Astrocyte (in vitro differentiated cells and primary cell): ENCODE measurements at regions not wholly inside any gene's neighbourhood (a gene's known extent, or its start where the extent isn't known, plus 50 kb on each side); places are given as distances from the start of the nearest gene placed in this dataset.

Source experiments
- DNase-seq: peaks from one replicate; pipeline ENCODE4 v3.0.0-alpha.2; 2010; ENCODE audit warnings: low read depth
- FAIRE-seq: peaks from 2 replicates; lab custom pipeline; 2011; peaks lifted over from hg19 to GRCh38; lab: Jason Lieb, UNC
- H2AFZ ChIP-seq: 2 replicates; pipeline ENCODE4 v1.6.0; 2012; ENCODE audit warnings: low read depth, low read length, inconsistent platforms
- H3K27ac ChIP-seq: 2 replicates; pipeline ENCODE4 v1.5.1; 2011; ENCODE audit warnings: low read depth, low read length, inconsistent platforms
- H3K27me3 ChIP-seq: 2 replicates; pipeline ENCODE4 v1.6.0; 2011; ENCODE audit warnings: low read length, inconsistent platforms; ENCODE audit not compliant: insufficient read depth
- H3K36me3 ChIP-seq: 2 replicates; pipeline ENCODE4 v1.5.1; 2011; ENCODE audit warnings: low read length, inconsistent platforms; ENCODE audit not compliant: insufficient read depth
- H3K4me1 ChIP-seq: 2 replicates; pipeline ENCODE4 v1.5.1; 2011; ENCODE audit warnings: low read length, inconsistent platforms; ENCODE audit not compliant: insufficient read depth
- H3K4me2 ChIP-seq: 2 replicates; pipeline ENCODE4 v1.6.0; 2012; ENCODE audit warnings: low read length, inconsistent platforms
- H3K4me3 ChIP-seq: 2 replicates; pipeline ENCODE4 v1.5.1; 2011; ENCODE audit warnings: low read depth, mild to moderate bottlenecking, low read length, inconsistent platforms; ENCODE audit not compliant: insufficient read depth
- H3K79me2 ChIP-seq: 2 replicates; pipeline ENCODE4 v1.6.0; 2012; ENCODE audit warnings: mild to moderate bottlenecking, low read length, inconsistent platforms; ENCODE audit not compliant: insufficient read depth
- H3K9ac ChIP-seq: 2 replicates; pipeline ENCODE4 v1.6.0; 2012; ENCODE audit warnings: mild to moderate bottlenecking, low read length, inconsistent platforms
- H3K9me3 ChIP-seq: 2 replicates; pipeline ENCODE4 v1.5.1; 2012; ENCODE audit warnings: low read depth, mild to moderate bottlenecking, low read length, inconsistent platforms; ENCODE audit not compliant: insufficient read depth
- H4K20me1 ChIP-seq: 2 replicates; pipeline ENCODE4 v1.6.0; 2012; ENCODE audit warnings: low read length, inconsistent platforms; ENCODE audit not compliant: insufficient read depth
- H3K27ac Mint-ChIP-seq: one replicate; pipeline ENCODE4 v1.8.0; 2021; ENCODE audit warnings: mild to moderate bottlenecking, mixed read lengths; ENCODE audit not compliant: unreplicated experiment
- H3K27me3 Mint-ChIP-seq: one replicate; pipeline ENCODE4 v1.8.0; 2021; ENCODE audit warnings: low read depth, mixed read lengths; ENCODE audit not compliant: unreplicated experiment
- H3K36me3 Mint-ChIP-seq: one replicate; pipeline ENCODE4 v1.8.0; 2021; ENCODE audit warnings: low read depth, mixed read lengths; ENCODE audit not compliant: unreplicated experiment
- H3K4me1 Mint-ChIP-seq: one replicate; pipeline ENCODE4 v1.8.0; 2021; ENCODE audit warnings: low read depth, mixed read lengths; ENCODE audit not compliant: unreplicated experiment
- H3K4me3 Mint-ChIP-seq: one replicate; pipeline ENCODE4 v1.8.0; 2021; ENCODE audit warnings: mild to moderate bottlenecking, moderate library complexity, mixed read lengths; ENCODE audit not compliant: unreplicated experiment
- H3K9me3 Mint-ChIP-seq: one replicate; pipeline ENCODE4 v1.8.0; 2021; ENCODE audit warnings: mild to moderate bottlenecking, mixed read lengths; ENCODE audit not compliant: unreplicated experiment
- EZH2 ChIP-seq: IDR thresholded peaks from 2 replicates; pipeline ENCODE4 v1.6.1; 2012; ENCODE audit warnings: mild to moderate bottlenecking, low read length, inconsistent platforms; ENCODE audit not compliant: insufficient read depth
- TF ChIP-seq, protein P1 (sequence below): IDR thresholded peaks from 2 replicates; pipeline ENCODE4 v1.5.1; 2011; ENCODE audit warnings: low read depth, mild to moderate bottlenecking, inconsistent platforms, low read length, moderate library complexity; ENCODE audit not compliant: insufficient read depth

DNA sequence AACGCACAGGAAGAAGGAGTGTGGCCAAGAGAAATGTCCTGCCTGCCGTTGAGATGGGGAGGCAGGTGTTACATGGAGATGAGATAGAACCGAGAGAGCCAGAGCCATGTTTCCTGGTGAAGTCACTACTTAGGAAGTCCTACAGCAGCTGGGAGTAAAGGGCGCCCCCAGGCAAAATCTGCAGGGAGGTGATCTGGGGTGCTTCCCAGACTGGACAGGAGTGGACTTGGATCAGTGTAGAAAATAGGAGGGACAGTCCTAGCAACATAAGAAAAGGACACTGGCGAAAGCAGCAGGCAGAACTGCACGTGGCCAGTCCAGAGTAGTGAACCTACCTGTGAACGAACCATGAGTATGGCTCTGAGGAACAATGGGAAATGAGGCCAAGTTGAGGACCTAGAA lies 85.3 kb downstream of the CD164 start:
- H3K4me2 ChIP-seq, result no peak overlapping the region

DNA sequence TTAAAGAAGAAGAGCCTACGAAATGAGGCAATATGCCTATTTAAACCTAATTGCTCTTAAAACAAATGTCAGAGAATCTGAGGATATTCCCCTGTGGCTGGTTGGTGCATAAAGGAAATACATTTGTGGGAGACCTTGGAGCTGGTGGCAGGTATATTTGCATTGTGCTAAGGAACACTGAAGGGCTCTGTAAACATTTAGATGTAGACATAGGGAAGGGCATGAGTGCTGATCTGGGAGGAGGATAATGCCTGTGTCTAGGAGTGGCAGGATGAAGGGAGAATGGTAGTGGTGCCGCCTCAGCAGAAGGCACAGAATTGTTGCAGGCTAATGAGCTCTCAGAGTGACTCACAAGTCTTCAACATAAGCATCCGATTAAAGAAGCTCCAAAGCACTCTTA lies 85.8 kb downstream of the CD164 start:
- Histone ChIP-seq H3K9me3 (no peaks in the 10 kb centered on the region), H3K27ac (no peak overlapping the region), H3K36me3 (no peaks in the 10 kb centered on the region), H3K79me2 (no peaks in the 10 kb centered on the region), H3K4me2 (no peak overlapping the region), H3K27me3 (no peaks in the 10 kb centered on the region), H3K9ac (no peak overlapping the region), H2AFZ (no peak overlapping the region), H4K20me1 (no peaks in the 10 kb centered on the region), H3K4me3 (no peak overlapping the region), H3K4me1 (no peaks in the 10 kb centered on the region)
- FAIRE-seq, result no peak
- Mint-ChIP-seq H3K27me3 (peaks cover 8% of the 10 kb centered on the region), H3K36me3 (no peaks in the 10 kb centered on the region), H3K4me3 (no peak overlapping the region), H3K4me1 (peaks cover 1% of the 10 kb centered on the region), H3K9me3 (no peaks in the 10 kb centered on the region), H3K27ac (no peak overlapping the region)
- TF ChIP-seq, protein P1, sequence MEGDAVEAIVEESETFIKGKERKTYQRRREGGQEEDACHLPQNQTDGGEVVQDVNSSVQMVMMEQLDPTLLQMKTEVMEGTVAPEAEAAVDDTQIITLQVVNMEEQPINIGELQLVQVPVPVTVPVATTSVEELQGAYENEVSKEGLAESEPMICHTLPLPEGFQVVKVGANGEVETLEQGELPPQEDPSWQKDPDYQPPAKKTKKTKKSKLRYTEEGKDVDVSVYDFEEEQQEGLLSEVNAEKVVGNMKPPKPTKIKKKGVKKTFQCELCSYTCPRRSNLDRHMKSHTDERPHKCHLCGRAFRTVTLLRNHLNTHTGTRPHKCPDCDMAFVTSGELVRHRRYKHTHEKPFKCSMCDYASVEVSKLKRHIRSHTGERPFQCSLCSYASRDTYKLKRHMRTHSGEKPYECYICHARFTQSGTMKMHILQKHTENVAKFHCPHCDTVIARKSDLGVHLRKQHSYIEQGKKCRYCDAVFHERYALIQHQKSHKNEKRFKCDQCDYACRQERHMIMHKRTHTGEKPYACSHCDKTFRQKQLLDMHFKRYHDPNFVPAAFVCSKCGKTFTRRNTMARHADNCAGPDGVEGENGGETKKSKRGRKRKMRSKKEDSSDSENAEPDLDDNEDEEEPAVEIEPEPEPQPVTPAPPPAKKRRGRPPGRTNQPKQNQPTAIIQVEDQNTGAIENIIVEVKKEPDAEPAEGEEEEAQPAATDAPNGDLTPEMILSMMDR, result no peak
- TF ChIP-seq EZH2, result no peak
- DNase-seq, result no peak

More for the DNA sequence above, 85.3 kb downstream of the CD164 start:
- no peak overlapping the region for H3K27ac Mint-ChIP-seq
- H3K36me3 Mint-ChIP-seq, result no peaks in the 10 kb centered on the region
- Histone ChIP-seq H3K9ac (no peak overlapping the region), H3K9me3 (no peaks in the 10 kb centered on the region), H4K20me1 (no peaks in the 10 kb centered on the region), H3K27me3 (no peaks in the 10 kb centered on the region), H3K4me1 (no peaks in the 10 kb centered on the region), H3K4me3 (no peak overlapping the region), H3K36me3 (no peaks in the 10 kb centered on the region), H2AFZ (no peak overlapping the region), H3K27ac (no peak overlapping the region), H3K79me2 (no peaks in the 10 kb centered on the region)
- no peak overlapping the region for H3K4me3 Mint-ChIP-seq
- H3K27me3 Mint-ChIP-seq, result peaks cover 10% of the 10 kb centered on the region
- FAIRE-seq (no peak), DNase-seq (no peak)
- TF ChIP-seq, protein P1, result no peak
- TF ChIP-seq EZH2, result no peak
- H3K4me1 Mint-ChIP-seq, result peaks cover 1% of the 10 kb centered on the region
- no peaks in the 10 kb centered on the region for H3K9me3 Mint-ChIP-seq

DNA sequence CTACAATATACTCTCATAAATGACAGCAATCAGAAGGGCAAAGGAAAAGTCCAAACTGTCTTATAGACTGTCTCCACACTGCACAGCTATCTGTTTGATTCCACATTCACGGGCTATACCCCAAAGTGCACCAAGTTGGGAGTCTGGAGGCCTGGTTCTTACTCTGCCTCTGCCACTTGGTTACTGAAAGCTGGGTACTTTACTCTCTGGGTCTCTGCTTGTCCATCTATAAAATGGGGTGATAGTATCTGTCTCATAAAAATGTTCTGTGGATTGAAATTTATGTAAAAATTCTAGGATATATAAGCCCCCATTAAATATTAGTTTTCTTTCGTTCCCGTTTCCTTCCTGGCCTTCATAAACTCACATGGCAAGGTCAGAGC lies 86.5 kb downstream of the CD164 start:
- Histone ChIP-seq H3K4me1 (no peaks in the 10 kb centered on the region), H3K36me3 (no peaks in the 10 kb centered on the region), H3K4me3 (no peak overlapping the region), H3K79me2 (no peaks in the 10 kb centered on the region), H3K9ac (no peak overlapping the region), H3K27ac (no peak overlapping the region), H2AFZ (no peak overlapping the region), H3K9me3 (no peaks in the 10 kb centered on the region), H3K27me3 (no peaks in the 10 kb centered on the region), H3K4me2 (no peak overlapping the region), H4K20me1 (no peaks in the 10 kb centered on the region)
- peaks cover 5% of the 10 kb centered on the region for H3K27me3 Mint-ChIP-seq
- DNase-seq, result no peak
- no peaks in the 10 kb centered on the region for H3K9me3 Mint-ChIP-seq
- peaks cover 1% of the 10 kb centered on the region for H3K4me1 Mint-ChIP-seq
- H3K27ac Mint-ChIP-seq, result no peak overlapping the region
- no peak for FAIRE-seq
- H3K36me3 Mint-ChIP-seq, result no peaks in the 10 kb centered on the region
- TF ChIP-seq, protein P1, result no peak
- TF ChIP-seq EZH2, result no peak
- H3K4me3 Mint-ChIP-seq, result no peak overlapping the region
